ENCODE measurements at regions not wholly inside any gene's neighbourhood (a gene's known extent, or its start where the extent isn't known, plus 50 kb on each side); places are given as distances from the start of the nearest gene placed in this dataset.

DNA sequence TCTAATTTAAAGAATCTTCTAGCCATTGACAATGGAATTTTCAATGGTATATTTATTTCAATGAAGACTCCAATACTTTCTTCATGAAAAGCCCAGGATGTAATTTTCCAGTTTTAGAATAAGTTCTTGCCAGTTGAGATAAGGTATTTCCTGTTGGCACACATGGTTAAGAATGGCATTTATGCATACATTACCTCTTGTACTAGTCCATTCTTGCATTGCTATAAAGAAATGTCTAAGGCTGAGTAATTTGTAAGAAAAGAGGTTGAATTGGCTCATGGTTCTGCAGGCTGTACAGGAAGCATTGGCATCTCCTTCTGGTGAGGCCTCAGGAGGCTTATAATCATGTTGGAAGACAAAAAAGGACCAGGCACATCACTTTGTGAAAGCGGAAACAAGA, 1179.6 kb downstream of the AMY1C start:
- Histone ChIP-seq H3K23ac (ENCODE audit: low read depth, low read length, poor library complexity) (no peak overlapping the region), H3K9ac (ENCODE audit: low read depth, low read length, poor library complexity) (no peak overlapping the region), H3K79me1 (ENCODE audit: low read depth, low read length) (no peaks in the 10 kb centered on the region), H4K91ac (ENCODE audit: low read depth, low read length, poor library complexity) (no peak overlapping the region), H3K4me2 (ENCODE audit: insufficient read depth, low read length, poor library complexity, severe bottlenecking) (no peak overlapping the region), H3K18ac (ENCODE audit: low read length) (no peak overlapping the region), H4K8ac (ENCODE audit: low read depth, low read length) (no peak overlapping the region), H2AK5ac (ENCODE audit: low read depth, low read length) (no peak overlapping the region), H3K4ac (ENCODE audit: low read length) (no peak overlapping the region), H2BK120ac (ENCODE audit: low read depth, low read length) (no peak overlapping the region), H3K9me3 (replicated peaks in 1 of 2; ENCODE audit: control insufficient read depth in 2 of 2, insufficient read depth in 1 of 2, low read depth in 1 of 2, low read length in 2 of 2) (no peaks in the 10 kb centered on the region), H3K14ac (ENCODE audit: low read length) (no peak overlapping the region), H2AFZ (ENCODE audit: low read length) (no peak overlapping the region), H3K4me1 (ENCODE audit: control insufficient read depth in 2 of 2, insufficient read depth in 1 of 2, low read depth in 1 of 2, low read length in 2 of 2) (peaks cover 2 to 6% of the 10 kb centered on the region in 2 donors), H3K4me3 (ENCODE audit: low read length in 2 of 2) (no peak overlapping the region), H3K27ac (replicated peaks; ENCODE audit: low read length) (no peak overlapping the region), H3K36me3 (replicated peaks in 1 of 2; ENCODE audit: control insufficient read depth in 2 of 2, insufficient read depth in 2 of 2, low read length in 2 of 2) (no peaks in the 10 kb centered on the region), H2BK5ac (ENCODE audit: low read length) (no peak overlapping the region), H3K27me3 (ENCODE audit: control insufficient read depth in 3 of 3, insufficient read depth in 3 of 3, low read depth in 1 of 3, low read length in 3 of 3) (no peaks in the 10 kb centered on the region), H2BK12ac (ENCODE audit: low read length) (no peak overlapping the region), H2BK15ac (ENCODE audit: low read length) (no peak overlapping the region)
- WGBS, 2 donors (ENCODE audit: extremely low coverage in 2 of 2, insufficient read length in 2 of 2, insufficient replicate concordance in 1 of 2) = no CpG with 5 or more reads among the region's 1 CpG
- no peak for DNase-seq (ENCODE audit: low spot score)

DNA sequence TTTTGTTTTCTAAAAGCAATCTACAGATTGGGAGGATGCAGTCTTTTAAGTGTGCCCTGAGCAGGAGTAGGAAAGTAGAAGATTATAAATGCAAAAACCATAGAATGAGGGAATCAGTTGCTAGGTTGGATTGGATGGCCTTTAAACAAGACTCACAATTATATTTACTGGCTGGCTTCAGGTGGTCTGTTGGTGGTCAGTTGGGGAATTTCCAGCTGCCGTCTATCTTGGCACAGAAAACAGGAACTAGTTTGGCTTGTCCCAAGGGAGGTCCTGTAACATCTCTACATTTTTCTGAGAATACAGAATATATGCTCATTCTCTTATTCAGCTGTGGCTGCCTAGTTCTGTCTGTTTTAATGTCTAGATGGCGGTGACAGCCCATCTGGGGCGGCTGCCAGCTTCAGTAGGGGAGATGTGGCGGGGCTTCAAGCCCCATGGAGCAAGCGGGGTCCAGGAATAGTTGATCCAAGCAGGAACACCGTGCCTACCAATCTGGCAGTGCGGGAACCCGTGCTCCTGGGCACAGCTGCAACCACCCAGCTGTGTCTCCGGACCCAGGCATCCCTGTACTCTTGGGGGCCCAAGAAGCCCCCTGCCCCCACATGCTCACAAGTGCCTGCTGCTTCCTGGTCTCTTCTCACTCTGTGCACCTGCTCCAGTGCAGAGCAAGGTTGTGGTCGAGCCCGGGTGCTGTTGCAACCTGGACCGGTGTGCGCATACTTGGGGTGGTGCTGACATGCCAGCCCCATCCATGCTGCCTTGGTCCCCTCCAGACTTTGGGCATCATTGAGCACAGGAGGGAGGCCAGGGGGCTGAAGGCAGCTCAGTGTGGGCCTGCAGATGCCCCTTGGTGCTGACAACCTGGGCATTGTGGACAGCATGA, 1182.6 kb downstream of the AMY1C start:
- Histone ChIP-seq H3K23ac (ENCODE audit: low read depth, low read length, poor library complexity) (peak overlapping the region; percentile 43), H2BK15ac (ENCODE audit: low read length) (no peak overlapping the region), H4K8ac (ENCODE audit: low read depth, low read length) (no peak overlapping the region), H3K9ac (ENCODE audit: low read depth, low read length, poor library complexity) (no peak overlapping the region), H3K27me3 (ENCODE audit: control insufficient read depth in 3 of 3, insufficient read depth in 3 of 3, low read depth in 1 of 3, low read length in 3 of 3) (no peaks in the 10 kb centered on the region), H3K79me1 (ENCODE audit: low read depth, low read length) (no peaks in the 10 kb centered on the region), H3K36me3 (replicated peaks in 1 of 2; ENCODE audit: control insufficient read depth in 2 of 2, insufficient read depth in 2 of 2, low read length in 2 of 2) (no peaks in the 10 kb centered on the region), H3K18ac (ENCODE audit: low read length) (peak overlapping the region; percentile 76), H3K4me3 (ENCODE audit: low read length in 2 of 2) (no peak overlapping the region), H3K4me2 (ENCODE audit: insufficient read depth, low read length, poor library complexity, severe bottlenecking) (no peak overlapping the region), H3K4me1 (ENCODE audit: control insufficient read depth in 2 of 2, insufficient read depth in 1 of 2, low read depth in 1 of 2, low read length in 2 of 2) (peaks cover 2 to 4% of the 10 kb centered on the region in 2 donors), H2AK5ac (ENCODE audit: low read depth, low read length) (no peak overlapping the region), H3K9me3 (replicated peaks in 1 of 2; ENCODE audit: control insufficient read depth in 2 of 2, insufficient read depth in 1 of 2, low read depth in 1 of 2, low read length in 2 of 2) (no peaks in the 10 kb centered on the region), H3K27ac (replicated peaks; ENCODE audit: low read length) (no peak overlapping the region), H2BK5ac (ENCODE audit: low read length) (no peak overlapping the region), H3K14ac (ENCODE audit: low read length) (no peak overlapping the region), H2BK12ac (ENCODE audit: low read length) (no peak overlapping the region), H2AFZ (ENCODE audit: low read length) (no peak overlapping the region), H2BK120ac (ENCODE audit: low read depth, low read length) (no peak overlapping the region), H4K91ac (ENCODE audit: low read depth, low read length, poor library complexity) (no peak overlapping the region), H3K4ac (ENCODE audit: low read length) (no peak overlapping the region)
- DNase-seq (ENCODE audit: low spot score) = no peak
- no CpG with 5 or more reads among the region's 13 CpGs for WGBS, 2 donors (ENCODE audit: extremely low coverage in 2 of 2, insufficient read length in 2 of 2, insufficient replicate concordance in 1 of 2)

DNA sequence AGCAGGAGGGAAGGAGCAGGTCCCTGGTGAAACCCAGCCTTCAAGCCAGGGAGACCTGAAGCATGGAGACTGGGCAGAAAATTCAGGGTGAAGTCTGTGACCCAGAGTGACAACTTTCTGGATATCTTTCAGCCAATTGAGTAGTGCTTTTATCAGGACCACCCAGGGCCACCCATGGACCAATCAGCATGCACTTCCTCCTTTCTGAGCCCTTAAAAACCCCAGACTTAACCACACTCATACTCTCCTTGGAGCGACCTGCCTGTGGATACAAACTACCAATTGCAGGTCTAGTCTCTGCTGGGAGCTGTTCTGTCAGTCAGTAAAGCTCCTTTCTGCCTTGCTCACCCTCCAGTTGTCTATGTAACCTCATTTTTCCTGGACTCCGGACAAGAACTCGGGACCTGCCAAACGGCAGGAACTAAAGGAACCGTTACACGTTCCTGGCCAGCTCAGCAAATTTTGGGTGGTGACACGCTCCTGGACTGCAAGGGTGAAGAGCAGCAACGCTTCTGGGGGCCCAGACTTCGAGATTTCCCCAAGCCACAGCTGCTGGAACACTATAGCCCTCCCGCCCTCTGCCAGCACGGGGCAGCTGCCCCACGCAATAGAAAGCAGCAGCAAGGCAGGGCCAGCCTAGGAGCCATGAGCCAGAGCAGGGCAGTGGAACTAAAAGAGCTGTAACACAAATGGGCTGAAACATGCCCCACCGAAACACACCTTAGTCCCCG, 1183.4 kb downstream of the AMY1C start:
- H3K4me3 ChIP-seq (ENCODE audit: low read length in 2 of 2) = no peak overlapping the region
- no peak overlapping the region for H2BK5ac ChIP-seq (ENCODE audit: low read length)
- no peak for DNase-seq (ENCODE audit: low spot score)
- no peak overlapping the region for H2BK15ac ChIP-seq (ENCODE audit: low read length)
- H3K79me1 ChIP-seq (ENCODE audit: low read depth, low read length) = no peaks in the 10 kb centered on the region
- H3K9me3 ChIP-seq (replicated peaks in 1 of 2; ENCODE audit: control insufficient read depth in 2 of 2, insufficient read depth in 1 of 2, low read depth in 1 of 2, low read length in 2 of 2) = no peaks in the 10 kb centered on the region
- H2BK12ac ChIP-seq (ENCODE audit: low read length) = no peak overlapping the region
- H3K14ac ChIP-seq (ENCODE audit: low read length) = no peak overlapping the region
- no peak overlapping the region for H4K91ac ChIP-seq (ENCODE audit: low read depth, low read length, poor library complexity)
- no peaks in the 10 kb centered on the region for H3K4me1 ChIP-seq (ENCODE audit: control insufficient read depth in 2 of 2, insufficient read depth in 1 of 2, low read depth in 1 of 2, low read length in 2 of 2)
- H2AFZ ChIP-seq (ENCODE audit: low read length) = peak overlapping the region; percentile 11
- H2BK120ac ChIP-seq (ENCODE audit: low read depth, low read length) = no peak overlapping the region
- peak overlapping the region; percentile 76 for H3K18ac ChIP-seq (ENCODE audit: low read length)
- WGBS, 2 donors (ENCODE audit: extremely low coverage in 2 of 2, insufficient read length in 2 of 2, insufficient replicate concordance in 1 of 2) = no CpG with 5 or more reads among the region's 14 CpGs
- H2AK5ac ChIP-seq (ENCODE audit: low read depth, low read length) = no peak overlapping the region
- H3K36me3 ChIP-seq (replicated peaks in 1 of 2; ENCODE audit: control insufficient read depth in 2 of 2, insufficient read depth in 2 of 2, low read length in 2 of 2) = no peaks in the 10 kb centered on the region
- no peak overlapping the region for H3K4ac ChIP-seq (ENCODE audit: low read length)
- H3K9ac ChIP-seq (ENCODE audit: low read depth, low read length, poor library complexity) = no peak overlapping the region
- no peak overlapping the region for H3K4me2 ChIP-seq (ENCODE audit: insufficient read depth, low read length, poor library complexity, severe bottlenecking)
- H3K27me3 ChIP-seq (ENCODE audit: control insufficient read depth in 3 of 3, insufficient read depth in 3 of 3, low read depth in 1 of 3, low read length in 3 of 3) = no peaks in the 10 kb centered on the region
- no peak overlapping the region for H3K23ac ChIP-seq (ENCODE audit: low read depth, low read length, poor library complexity)
- H4K8ac ChIP-seq (ENCODE audit: low read depth, low read length) = no peak overlapping the region
- H3K27ac ChIP-seq (replicated peaks; ENCODE audit: low read length) = no peak overlapping the region

DNA sequence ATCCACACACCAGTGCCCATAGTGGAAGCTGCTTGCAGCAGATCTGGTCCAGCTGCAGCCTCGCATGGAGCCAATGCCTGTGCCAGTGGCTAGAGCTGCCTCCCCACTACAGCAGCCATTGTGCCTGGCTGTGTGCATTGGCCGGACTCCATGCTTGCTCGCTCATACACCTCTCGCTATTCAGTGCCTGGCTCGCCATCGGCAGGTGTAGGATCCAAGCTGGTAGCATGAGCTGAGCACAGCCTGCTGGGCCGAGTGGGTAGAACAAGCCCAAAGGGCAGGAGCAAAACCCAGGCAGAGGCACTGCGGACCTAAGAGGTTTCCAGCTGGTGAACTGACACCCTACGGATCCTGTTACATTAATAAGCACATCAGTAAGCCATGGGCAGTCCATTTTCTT, 1184.1 kb downstream of the AMY1C start:
- no peaks in the 10 kb centered on the region for H3K27me3 ChIP-seq (ENCODE audit: control insufficient read depth in 3 of 3, insufficient read depth in 3 of 3, low read depth in 1 of 3, low read length in 3 of 3)
- no peak overlapping the region for H2AFZ ChIP-seq (ENCODE audit: low read length)
- no peak overlapping the region for H2BK120ac ChIP-seq (ENCODE audit: low read depth, low read length)
- H4K8ac ChIP-seq (ENCODE audit: low read depth, low read length) = no peak overlapping the region
- no peak overlapping the region for H3K14ac ChIP-seq (ENCODE audit: low read length)
- H3K18ac ChIP-seq (ENCODE audit: low read length) = peak overlapping the region; percentile 9
- H3K4me2 ChIP-seq (ENCODE audit: insufficient read depth, low read length, poor library complexity, severe bottlenecking) = no peak overlapping the region
- no peak overlapping the region for H2AK5ac ChIP-seq (ENCODE audit: low read depth, low read length)
- no peak for DNase-seq (ENCODE audit: low spot score)
- no peaks in the 10 kb centered on the region for H3K4me1 ChIP-seq (ENCODE audit: control insufficient read depth in 2 of 2, insufficient read depth in 1 of 2, low read depth in 1 of 2, low read length in 2 of 2)
- no peaks in the 10 kb centered on the region for H3K9me3 ChIP-seq (replicated peaks in 1 of 2; ENCODE audit: control insufficient read depth in 2 of 2, insufficient read depth in 1 of 2, low read depth in 1 of 2, low read length in 2 of 2)
- H3K4ac ChIP-seq (ENCODE audit: low read length) = no peak overlapping the region
- H3K9ac ChIP-seq (ENCODE audit: low read depth, low read length, poor library complexity) = no peak overlapping the region
- no peaks in the 10 kb centered on the region for H3K79me1 ChIP-seq (ENCODE audit: low read depth, low read length)
- H3K27ac ChIP-seq (replicated peaks; ENCODE audit: low read length) = no peak overlapping the region
- WGBS, 2 donors (ENCODE audit: extremely low coverage in 2 of 2, insufficient read length in 2 of 2, insufficient replicate concordance in 1 of 2) = no CpG with 5 or more reads among the region's 9 CpGs
- H4K91ac ChIP-seq (ENCODE audit: low read depth, low read length, poor library complexity) = no peak overlapping the region
- H2BK12ac ChIP-seq (ENCODE audit: low read length) = no peak overlapping the region
- no peak overlapping the region for H3K4me3 ChIP-seq (ENCODE audit: low read length in 2 of 2)
- no peak overlapping the region for H2BK15ac ChIP-seq (ENCODE audit: low read length)
- H2BK5ac ChIP-seq (ENCODE audit: low read length) = no peak overlapping the region
- no peaks in the 10 kb centered on the region for H3K36me3 ChIP-seq (replicated peaks in 1 of 2; ENCODE audit: control insufficient read depth in 2 of 2, insufficient read depth in 2 of 2, low read length in 2 of 2)
- H3K23ac ChIP-seq (ENCODE audit: low read depth, low read length, poor library complexity) = no peak overlapping the region
